ENCODE measurements at regions not wholly inside any gene's neighbourhood (a gene's known extent, or its start where the extent isn't known, plus 50 kb on each side); places are given as distances from the start of the nearest gene placed in this dataset.

DNA sequence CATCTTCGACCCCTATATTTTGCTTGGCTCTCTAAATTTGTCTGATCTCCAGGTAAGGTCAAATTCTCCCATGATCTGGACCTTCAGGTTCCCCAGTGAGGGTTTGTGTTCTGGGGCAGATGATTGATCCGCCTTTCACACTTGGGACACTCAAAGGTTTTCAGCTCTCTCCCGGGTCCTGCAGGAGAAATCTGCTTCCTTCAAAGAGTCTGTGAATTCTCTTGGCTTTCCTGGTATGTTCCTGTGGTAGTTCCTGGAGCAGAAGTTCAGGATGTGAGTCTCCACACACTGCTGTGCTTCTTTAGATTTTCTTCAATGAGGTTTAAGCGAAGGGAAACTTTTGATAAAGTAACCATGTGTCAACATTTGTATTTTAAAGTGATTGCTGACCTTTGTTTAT is 318.0 kb downstream of the TAF11L14 start:
- H4K20me1 ChIP-seq (ENCODE audit: insufficient read depth, low read length), result no peaks in the 10 kb centered on the region
- intact Hi-C loops (cut with micrococcal nuclease), result no loop called here
- no peak overlapping the region for H2BK120ac ChIP-seq (ENCODE audit: low read depth, low read length)
- WGBS, 2 experiments (ENCODE audit: extremely low coverage in 2 of 2, insufficient read length in 1 of 2), result no CpG with 5 or more reads among the region's 4 CpGs
- dilution Hi-C loops (cut with HindIII; ENCODE audit: low sequenced_read_pairs, unreplicated experiment), result no loop called here
- H2BK20ac ChIP-seq (ENCODE audit: low read depth, low read length), result no peak overlapping the region
- no peaks in the 10 kb centered on the region for H3K36me3 ChIP-seq (ENCODE audit: control insufficient read depth, insufficient read depth, low read length)
- H2BK15ac ChIP-seq (ENCODE audit: low read depth, low read length), result no peak overlapping the region
- no TSS peak for BruUV-seq (replicated peaks)
- no peak overlapping the region for H3K56ac ChIP-seq (ENCODE audit: extremely low read depth, insufficient read depth, low read length)
- CTCF ChIA-PET, result no interaction called here
- TF ChIP-seq BHLHE40 (IDR thresholded peaks at IDR 0.05; ENCODE audit: low read depth, low read length), result no peak
- no peak for TF ChIP-seq MAFK (IDR thresholded peaks at IDR 0.05; ENCODE audit: low read depth, low read length)
- TF ChIP-seq, protein P1, sequence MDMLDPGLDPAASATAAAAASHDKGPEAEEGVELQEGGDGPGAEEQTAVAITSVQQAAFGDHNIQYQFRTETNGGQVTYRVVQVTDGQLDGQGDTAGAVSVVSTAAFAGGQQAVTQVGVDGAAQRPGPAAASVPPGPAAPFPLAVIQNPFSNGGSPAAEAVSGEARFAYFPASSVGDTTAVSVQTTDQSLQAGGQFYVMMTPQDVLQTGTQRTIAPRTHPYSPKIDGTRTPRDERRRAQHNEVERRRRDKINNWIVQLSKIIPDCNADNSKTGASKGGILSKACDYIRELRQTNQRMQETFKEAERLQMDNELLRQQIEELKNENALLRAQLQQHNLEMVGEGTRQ (IDR thresholded peaks at IDR 0.05; ENCODE audit: low read depth, low read length), result no peak
- TF ChIP-seq MXI1 (IDR thresholded peaks at IDR 0.05; ENCODE audit: borderline replicate concordance, low read depth, low read length), result no peak
- TF ChIP-seq NFE2L2 (IDR thresholded peaks at IDR 0.05; ENCODE audit: low read depth, low read length), result no peak
- TF ChIP-seq RCOR1 (IDR thresholded peaks at IDR 0.05; ENCODE audit: insufficient replicate concordance, low read length), result no peak
- no peak for TF ChIP-seq SMC3 (IDR thresholded peaks at IDR 0.05; ENCODE audit: low read depth, low read length)
- TF ChIP-seq, protein P2, sequence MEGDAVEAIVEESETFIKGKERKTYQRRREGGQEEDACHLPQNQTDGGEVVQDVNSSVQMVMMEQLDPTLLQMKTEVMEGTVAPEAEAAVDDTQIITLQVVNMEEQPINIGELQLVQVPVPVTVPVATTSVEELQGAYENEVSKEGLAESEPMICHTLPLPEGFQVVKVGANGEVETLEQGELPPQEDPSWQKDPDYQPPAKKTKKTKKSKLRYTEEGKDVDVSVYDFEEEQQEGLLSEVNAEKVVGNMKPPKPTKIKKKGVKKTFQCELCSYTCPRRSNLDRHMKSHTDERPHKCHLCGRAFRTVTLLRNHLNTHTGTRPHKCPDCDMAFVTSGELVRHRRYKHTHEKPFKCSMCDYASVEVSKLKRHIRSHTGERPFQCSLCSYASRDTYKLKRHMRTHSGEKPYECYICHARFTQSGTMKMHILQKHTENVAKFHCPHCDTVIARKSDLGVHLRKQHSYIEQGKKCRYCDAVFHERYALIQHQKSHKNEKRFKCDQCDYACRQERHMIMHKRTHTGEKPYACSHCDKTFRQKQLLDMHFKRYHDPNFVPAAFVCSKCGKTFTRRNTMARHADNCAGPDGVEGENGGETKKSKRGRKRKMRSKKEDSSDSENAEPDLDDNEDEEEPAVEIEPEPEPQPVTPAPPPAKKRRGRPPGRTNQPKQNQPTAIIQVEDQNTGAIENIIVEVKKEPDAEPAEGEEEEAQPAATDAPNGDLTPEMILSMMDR (conservative IDR thresholded peaks at IDR 0.05; ENCODE audit: low read depth, low read length), result no peak
- no peak for TF ChIP-seq RFX5 (IDR thresholded peaks at IDR 0.05; ENCODE audit: low read depth, low read length)
- no peak for TF ChIP-seq CHD1 (IDR thresholded peaks at IDR 0.05; ENCODE audit: low read depth, low read length)
- TF ChIP-seq, protein P3, sequence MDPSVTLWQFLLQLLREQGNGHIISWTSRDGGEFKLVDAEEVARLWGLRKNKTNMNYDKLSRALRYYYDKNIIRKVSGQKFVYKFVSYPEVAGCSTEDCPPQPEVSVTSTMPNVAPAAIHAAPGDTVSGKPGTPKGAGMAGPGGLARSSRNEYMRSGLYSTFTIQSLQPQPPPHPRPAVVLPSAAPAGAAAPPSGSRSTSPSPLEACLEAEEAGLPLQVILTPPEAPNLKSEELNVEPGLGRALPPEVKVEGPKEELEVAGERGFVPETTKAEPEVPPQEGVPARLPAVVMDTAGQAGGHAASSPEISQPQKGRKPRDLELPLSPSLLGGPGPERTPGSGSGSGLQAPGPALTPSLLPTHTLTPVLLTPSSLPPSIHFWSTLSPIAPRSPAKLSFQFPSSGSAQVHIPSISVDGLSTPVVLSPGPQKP (IDR thresholded peaks at IDR 0.05; ENCODE audit: borderline replicate concordance, low read depth, low read length), result no peak
- no peak for TF ChIP-seq FOS (IDR thresholded peaks at IDR 0.05; ENCODE audit: low read depth, low read length)
- no peak for TF ChIP-seq CEBPB (IDR thresholded peaks at IDR 0.05; ENCODE audit: low read depth, low read length)
- no peak for TF ChIP-seq RAD21 (IDR thresholded peaks at IDR 0.05; ENCODE audit: low read length)
- TF ChIP-seq MAZ (IDR thresholded peaks at IDR 0.05; ENCODE audit: borderline replicate concordance, low read depth, low read length), result no peak
- TF ChIP-seq POLR2A (IDR thresholded peaks at IDR 0.05; ENCODE audit: low read depth, low read length), result no peak
- H3K27ac ChIP-seq (ENCODE audit: insufficient read depth, low read length), result no peak overlapping the region
- H3K9ac ChIP-seq (ENCODE audit: low read depth, low read length), result no peak overlapping the region
- H3K4me3 ChIP-seq (ENCODE audit: insufficient read depth, low read depth, low read length), result no peak overlapping the region
- no peak overlapping the region for H3K23ac ChIP-seq (ENCODE audit: low read depth, low read length)
- no peak overlapping the region for H4K91ac ChIP-seq (ENCODE audit: insufficient read depth, low read depth, low read length)
- no peak for ATAC-seq (ENCODE audit: low read depth)
- no peak for DNase-seq
- no peaks in the 10 kb centered on the region for H3K4me1 ChIP-seq (ENCODE audit: control insufficient read depth, insufficient read depth, low read length)
- H3K9me1 ChIP-seq (ENCODE audit: insufficient read depth, low read length), result no peaks in the 10 kb centered on the region
- no peak overlapping the region for H3K4ac ChIP-seq (ENCODE audit: low read depth, low read length)
- H2AK5ac ChIP-seq (ENCODE audit: low read depth, low read length), result no peak overlapping the region
- H3K14ac ChIP-seq (replicated peaks; ENCODE audit: low read depth, low read length), result no peak overlapping the region
- no peak overlapping the region for H3K4me2 ChIP-seq (ENCODE audit: low read depth, low read length)
- H2AFZ ChIP-seq (replicated peaks; ENCODE audit: low read length, poor library complexity), result no peak overlapping the region
- H3K79me1 ChIP-seq (ENCODE audit: low read depth in 1 of 2, low read length in 2 of 2), result no peaks in the 10 kb centered on the region
- no peak overlapping the region for H2BK5ac ChIP-seq (ENCODE audit: low read depth, low read length, poor library complexity, severe bottlenecking)
- no peaks in the 10 kb centered on the region for H3K27me3 ChIP-seq (ENCODE audit: control insufficient read depth, insufficient read depth, low read length)
- H3K18ac ChIP-seq (ENCODE audit: low read depth, low read length), result no peak overlapping the region
- in situ Hi-C loops (cut with MboI; ENCODE audit: low sequenced_read_pairs), result no loop called here
- H3K9me3 ChIP-seq (ENCODE audit: control insufficient read depth, insufficient read depth, low read length), result no peaks in the 10 kb centered on the region
- H2AK9ac ChIP-seq (replicated peaks; ENCODE audit: low read depth, low read length, poor library complexity), result no peak overlapping the region
- no peak overlapping the region for H4K5ac ChIP-seq (ENCODE audit: low read depth, low read length)
- POLR2A ChIA-PET (ENCODE audit: unreplicated experiment), result no interaction called here
- H4K8ac ChIP-seq (ENCODE audit: low read depth in 2 of 2, low read length in 2 of 2), result no peak overlapping the region

Measured in IMR-90 (cell line).